NCI-H748 (cell line): ENCODE measurements at regions not wholly inside any gene's neighbourhood (a gene's known extent, or its start where the extent isn't known, plus 50 kb on each side); places are given as distances from the start of the nearest gene placed in this dataset.

Source experiments
- DNase-seq: peaks from one replicate; lab custom pipeline; 2025; ENCODE audit not compliant: unreplicated experiment; lab: John Stamatoyannopoulos, UW

DNA sequence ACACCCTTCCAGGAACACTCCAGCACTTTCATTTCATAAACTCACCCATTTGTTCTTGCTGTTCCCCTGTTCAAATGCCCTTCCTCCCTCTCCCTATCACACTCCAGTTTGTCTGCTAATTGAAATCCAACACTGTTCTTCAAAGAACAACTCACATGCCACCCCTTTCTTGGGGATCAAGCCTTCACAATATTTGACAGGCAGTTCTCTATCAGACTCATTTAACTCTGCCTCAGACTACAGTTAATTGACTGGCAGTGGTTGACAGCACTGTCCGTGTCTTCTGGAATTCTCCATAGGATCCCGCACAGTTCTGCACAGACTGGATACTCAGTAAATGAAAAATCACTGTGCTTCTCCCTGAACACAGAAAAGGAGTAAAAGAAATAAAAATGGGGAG lies 87.8 kb downstream of the PMP22 start:
- no peak for DNase-seq

- no peak for DNase-seq
Observed at GRCh38 chr17:15175356-15175755, 89.8 kb downstream of the PMP22 start.

DNA sequence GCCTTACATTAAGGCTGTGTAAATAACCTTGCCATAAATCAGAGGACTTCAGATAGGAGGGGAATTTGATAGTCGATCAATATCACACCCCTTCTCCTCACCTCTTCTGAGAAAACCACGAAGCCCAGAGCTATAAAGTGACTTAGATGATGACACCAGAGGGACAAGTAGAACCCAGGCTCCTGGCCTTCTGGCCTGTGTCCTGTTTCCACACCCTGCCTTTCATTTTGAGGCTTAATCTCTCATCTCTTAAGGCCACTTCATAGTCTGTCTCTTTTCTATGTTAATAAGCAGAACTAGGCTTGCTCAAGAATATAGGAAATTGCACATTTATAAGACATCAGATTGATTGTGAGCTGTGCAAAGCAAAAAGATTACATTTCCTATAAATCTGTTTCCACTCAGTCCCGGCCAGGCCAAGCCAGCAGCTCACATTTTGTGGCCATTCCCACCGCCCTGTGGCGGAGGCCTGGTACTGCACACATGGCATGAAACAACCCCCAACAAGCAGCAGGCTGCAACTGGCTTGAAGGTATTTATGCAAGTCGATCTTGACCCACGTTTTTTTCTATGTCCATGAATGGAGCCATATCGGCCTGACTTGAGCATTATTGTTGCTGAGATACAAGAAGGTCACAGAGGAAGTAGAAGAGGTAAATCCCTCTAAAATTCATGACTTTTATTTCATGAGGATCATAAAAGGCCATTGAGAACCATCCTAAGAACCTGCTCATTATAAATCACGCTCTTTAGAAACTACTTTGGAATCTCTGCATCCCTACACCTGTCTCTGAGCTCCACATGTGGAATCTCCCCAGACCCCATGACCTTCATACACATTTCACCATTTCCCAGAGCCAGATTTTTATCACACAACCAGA lies 93.7 kb downstream of the PMP22 start:
- DNase-seq: peak; percentile 25

DNA sequence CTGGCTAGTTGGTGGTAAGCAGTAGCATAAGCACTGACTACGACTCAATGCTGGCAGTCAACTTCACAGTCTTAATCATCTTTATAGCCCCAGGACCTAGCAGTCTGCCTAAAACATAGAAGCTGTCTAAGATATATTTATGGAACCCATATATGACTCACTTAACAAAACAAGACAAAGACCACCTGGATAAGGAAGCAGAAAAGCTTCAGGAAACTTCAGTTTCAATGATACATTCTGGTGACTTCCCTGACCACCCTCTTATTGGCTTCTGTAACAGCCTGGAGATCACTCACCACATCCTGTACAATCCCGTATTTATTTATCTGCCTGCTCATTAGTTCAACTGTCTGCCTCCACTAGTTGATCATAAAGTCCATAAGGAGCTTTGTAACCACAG lies 95.5 kb downstream of the PMP22 start:
- no peak for DNase-seq

DNA sequence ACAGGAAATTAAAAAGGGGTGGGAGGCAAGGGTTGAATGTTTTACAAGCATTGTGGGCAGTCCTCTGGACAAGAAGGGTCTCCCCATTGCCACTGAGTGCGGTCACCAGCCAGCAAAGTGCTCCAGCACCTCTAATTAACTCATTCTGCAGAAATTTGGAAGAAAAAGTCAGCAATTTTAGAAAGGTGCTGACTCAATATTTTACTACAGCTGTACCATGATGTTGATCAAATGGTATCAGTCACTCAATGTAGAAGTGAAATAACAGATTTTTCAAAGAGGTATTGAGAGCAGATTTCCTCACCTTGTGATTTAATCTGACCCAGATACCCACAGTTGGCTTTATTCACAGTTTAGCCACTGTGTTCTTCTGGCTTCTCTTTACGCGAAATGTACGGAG lies 96.7 kb downstream of the PMP22 start:
- DNase-seq: no peak

DNA sequence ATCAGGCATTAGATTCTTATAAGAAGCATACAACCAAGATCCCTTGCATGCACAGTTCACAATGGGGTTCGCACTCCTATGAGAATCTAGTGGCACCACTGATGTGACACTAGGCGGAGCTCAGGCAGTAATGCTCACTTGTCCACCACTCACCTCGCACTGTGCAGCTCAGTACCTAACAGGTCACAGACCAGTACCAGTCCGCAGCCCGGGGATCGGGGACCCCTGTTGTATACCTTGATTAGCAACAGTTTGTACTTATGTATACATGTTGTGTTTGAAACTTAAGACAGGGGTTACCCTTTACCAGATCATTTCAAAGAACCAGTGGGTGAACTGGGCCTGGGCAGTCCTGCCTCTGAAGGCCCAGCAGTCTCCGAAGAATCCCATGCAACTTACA lies 103.7 kb downstream of the PMP22 start:
- DNase-seq: no peak

- no peak for DNase-seq
Observed at GRCh38 chr17:15157051-15157450, 108.1 kb downstream of the PMP22 start.

DNA sequence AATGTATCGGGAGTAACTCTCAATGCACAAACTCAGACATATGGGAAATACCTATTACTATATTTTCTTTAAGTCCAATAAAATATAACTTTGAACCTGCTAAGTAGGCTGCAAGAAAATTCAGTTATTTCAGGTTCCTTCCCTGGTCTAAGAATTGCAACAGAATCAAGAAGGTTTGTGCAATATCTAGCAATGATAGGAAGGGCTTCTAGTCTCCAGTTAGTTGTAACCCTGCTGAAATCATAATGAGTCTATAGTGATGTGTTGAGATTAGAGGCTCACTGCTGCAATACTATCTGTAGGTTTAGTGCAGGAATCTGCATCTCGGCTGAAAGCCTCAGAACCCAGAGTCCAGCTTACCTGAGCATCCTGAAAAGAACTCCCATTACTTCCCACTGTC lies 110.5 kb downstream of the PMP22 start:
- no peak for DNase-seq

DNA sequence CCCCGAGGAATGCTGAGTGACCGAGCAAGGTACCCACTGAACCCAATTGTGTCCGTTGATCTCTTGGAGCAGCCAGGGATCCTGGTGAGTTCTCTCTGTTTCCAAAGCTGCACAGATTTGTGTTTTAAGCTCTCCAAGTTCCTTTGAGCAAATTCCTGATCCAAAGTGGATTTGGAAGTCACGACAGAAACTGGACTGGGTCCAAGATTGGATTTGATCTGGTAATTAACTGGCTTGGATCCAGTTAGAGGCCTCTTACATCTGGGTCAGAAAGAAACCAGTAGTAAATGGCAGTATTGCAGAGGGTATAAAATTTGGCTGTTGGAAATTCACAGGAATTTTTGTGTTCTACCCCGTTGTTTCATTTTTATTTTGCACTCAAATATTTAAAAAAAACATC lies 119.5 kb downstream of the PMP22 start:
- DNase-seq: no peak

- DNase-seq: no peak
Observed at GRCh38 chr17:15143524-15143923, 121.6 kb downstream of the PMP22 start.

DNA sequence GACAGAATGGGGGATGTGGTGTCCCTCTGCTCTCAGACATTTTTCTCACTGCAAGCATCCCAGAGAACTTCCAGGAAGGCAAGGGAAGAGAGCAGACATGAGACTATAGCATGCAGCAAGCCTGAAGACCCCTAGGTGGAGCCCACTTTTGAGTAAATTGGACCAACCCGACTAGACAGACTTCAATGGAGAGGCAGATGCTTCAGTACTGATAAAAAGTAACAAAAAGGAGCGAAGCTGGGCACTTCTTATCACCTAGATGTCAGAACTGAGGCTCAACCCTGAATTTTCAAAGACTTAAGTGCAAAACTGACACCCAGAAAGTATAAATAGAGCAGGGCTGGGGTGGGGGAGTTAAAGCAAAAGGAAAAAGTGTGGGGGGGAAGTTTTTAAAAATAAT lies 130.8 kb downstream of the PMP22 start:
- DNase-seq: no peak

- no peak for DNase-seq
Observed at GRCh38 chr17:15133826-15134225, 131.3 kb downstream of the PMP22 start.

DNA sequence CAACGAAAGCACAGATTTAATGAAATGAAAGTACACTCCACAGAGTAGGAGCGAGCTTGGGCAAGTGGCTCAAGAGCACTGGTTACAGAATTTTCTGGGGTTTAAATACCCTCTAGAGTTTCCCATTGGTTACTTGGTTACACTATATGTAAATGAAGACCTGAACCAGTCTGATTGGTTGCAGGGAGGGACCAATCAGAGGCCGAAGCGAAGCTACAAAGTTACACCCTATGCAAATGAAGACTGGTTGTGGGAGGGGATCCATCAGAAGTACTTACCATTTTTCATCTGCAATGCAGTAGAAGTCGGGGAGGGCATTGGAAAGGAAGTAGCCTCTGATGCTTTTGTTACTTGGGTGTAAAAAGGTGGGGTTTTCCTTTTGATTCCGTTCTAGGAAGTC lies 132.0 kb downstream of the PMP22 start:
- no peak for DNase-seq

- DNase-seq: no peak
Observed at GRCh38 chr17:15130426-15130825, 134.7 kb downstream of the PMP22 start.

GRCh38 chr17:15129986-15130385 lies 135.1 kb downstream of the PMP22 start:
- no peak for DNase-seq

GRCh38 chr17:15124746-15125145 lies 140.4 kb downstream of the PMP22 start:
- no peak for DNase-seq

GRCh38 chr17:15124264-15124595 lies 140.9 kb downstream of the PMP22 start:
- DNase-seq: no peak

DNA sequence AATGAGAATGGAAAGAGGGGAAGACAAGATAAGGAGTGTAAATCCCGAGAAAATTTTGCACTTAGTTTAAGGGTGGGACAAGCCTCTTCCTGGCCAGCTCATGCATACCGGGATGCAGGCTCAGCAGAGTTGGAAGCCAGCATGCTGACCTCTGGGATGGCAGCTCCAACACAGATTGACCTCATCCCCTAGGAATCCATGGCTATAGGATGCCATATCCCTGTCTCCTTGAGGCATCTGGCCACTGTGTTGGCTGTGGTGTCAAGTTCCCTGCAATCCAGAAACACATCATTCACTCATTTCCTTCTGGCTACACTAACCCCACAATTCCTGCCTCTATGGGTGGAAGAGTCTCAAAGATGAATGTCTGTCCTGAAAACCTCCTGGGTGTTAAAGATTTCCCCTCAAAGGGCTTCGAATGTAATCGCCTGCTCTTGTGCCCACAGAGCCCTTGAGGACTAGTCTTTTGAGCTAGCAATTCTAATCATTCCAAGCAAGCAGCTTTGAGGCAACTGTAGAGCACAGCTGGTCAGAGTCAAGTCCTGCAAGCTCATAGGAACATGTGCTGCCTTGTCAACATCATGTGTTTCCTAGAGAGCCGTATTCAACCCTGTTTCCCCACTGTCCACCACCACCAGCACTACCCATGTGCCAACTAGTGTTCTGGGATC lies 141.4 kb downstream of the PMP22 start:
- DNase-seq: no peak

DNA sequence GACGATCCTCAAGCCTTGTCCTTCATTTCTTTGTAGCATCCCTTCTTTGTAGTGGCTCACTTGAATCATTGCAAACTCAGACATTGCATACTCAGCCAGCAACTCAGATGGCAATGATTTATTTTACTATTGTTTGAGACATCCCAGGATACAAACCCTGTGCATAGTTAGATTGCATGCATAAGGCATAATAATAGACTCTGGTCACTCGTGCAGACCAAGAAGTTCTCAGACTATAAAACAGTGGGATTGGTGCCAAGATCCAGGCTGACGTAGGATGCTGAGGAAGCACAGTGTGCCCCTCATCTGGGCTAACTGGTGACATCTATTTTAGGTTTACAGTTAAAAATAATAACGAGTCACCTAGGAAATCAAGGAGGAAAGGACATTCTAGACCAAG lies 142.3 kb downstream of the PMP22 start:
- no peak for DNase-seq

- no peak for DNase-seq
Observed at GRCh38 chr17:15121426-15121825, 143.7 kb downstream of the PMP22 start.

DNA sequence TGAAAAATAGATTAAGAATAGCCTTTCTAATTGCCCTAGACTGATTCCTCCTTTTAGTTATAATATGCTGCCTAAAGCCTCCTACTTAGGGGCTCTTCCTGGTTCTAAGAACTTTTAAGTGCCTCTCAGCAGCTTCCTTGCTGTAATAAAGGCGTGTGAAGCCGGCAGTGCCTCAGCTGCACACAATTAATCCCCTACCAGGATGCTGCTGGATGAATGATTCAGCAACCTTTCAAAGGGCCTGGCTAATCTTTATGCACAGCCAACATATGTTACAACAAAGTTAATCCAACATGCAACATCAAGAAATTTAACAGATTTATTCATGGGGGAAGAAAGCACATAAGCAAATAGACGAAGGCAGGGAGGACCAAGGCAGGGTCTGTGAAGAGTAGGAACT lies 145.2 kb downstream of the PMP22 start:
- DNase-seq: no peak

GRCh38 chr17:15117239-15117638 lies 147.9 kb downstream of the PMP22 start:
- DNase-seq: no peak
